Superior temporal gyrus (tissue), 1 donor: ENCODE measurements at regions not wholly inside any gene's neighbourhood (a gene's known extent, or its start where the extent isn't known, plus 50 kb on each side); places are given as distances from the start of the nearest gene placed in this dataset.

Experiments
- DNase-seq: peaks from one replicate; pipeline ENCODE4 v3.0.0-alpha.2; 2016; ENCODE audit errors: extremely low spot score

GRCh38 chr2:62281663-62282062, 85.7 kb downstream of the B3GNT2 start:
- no peak for DNase-seq

GRCh38 chr2:62277688-62278087, 81.8 kb downstream of the B3GNT2 start:
- no peak for DNase-seq
